HFFc6 (cell line): ENCODE measurements at regions not wholly inside any gene's neighbourhood (a gene's known extent, or its start where the extent isn't known, plus 50 kb on each side); places are given as distances from the start of the nearest gene placed in this dataset.

ENCODE experiments used
- DNase-seq: peaks from one replicate; pipeline ENCODE4 v3.0.0-alpha.2; 2018
- H3K27ac Mint-ChIP-seq: 2 replicates; pipeline ENCODE4 v1.8.0; 2020; ENCODE audit warnings: mild to moderate bottlenecking, mixed read lengths
- H3K27me3 Mint-ChIP-seq: 2 replicates; pipeline ENCODE4 v1.8.0; 2021; ENCODE audit warnings: mild to moderate bottlenecking, moderate library complexity, mixed read lengths; ENCODE audit not compliant: insufficient read depth
- H3K36me3 Mint-ChIP-seq: 2 replicates; pipeline ENCODE4 v1.8.0; 2021; ENCODE audit warnings: low read depth, mixed read lengths
- H3K4me1 Mint-ChIP-seq: 2 replicates; pipeline ENCODE4 v1.8.0; 2020; ENCODE audit warnings: low read depth, mixed read lengths
- H3K4me3 Mint-ChIP-seq: 2 replicates; pipeline ENCODE4 v1.8.0; 2020; ENCODE audit warnings: mild to moderate bottlenecking, moderate library complexity, mixed read lengths
- H3K9me3 Mint-ChIP-seq: 2 replicates; pipeline ENCODE4 v1.8.0; 2020; ENCODE audit warnings: mild to moderate bottlenecking, mixed read lengths
- TF ChIP-seq, protein P1 (sequence below): fragments of 200-600 bp; sonication (generic); IDR thresholded peaks from 2 replicates; pipeline ENCODE4 v1.5.0; 2021; ENCODE audit warnings: antibody characterized with exemption, mild to moderate bottlenecking

DNA sequence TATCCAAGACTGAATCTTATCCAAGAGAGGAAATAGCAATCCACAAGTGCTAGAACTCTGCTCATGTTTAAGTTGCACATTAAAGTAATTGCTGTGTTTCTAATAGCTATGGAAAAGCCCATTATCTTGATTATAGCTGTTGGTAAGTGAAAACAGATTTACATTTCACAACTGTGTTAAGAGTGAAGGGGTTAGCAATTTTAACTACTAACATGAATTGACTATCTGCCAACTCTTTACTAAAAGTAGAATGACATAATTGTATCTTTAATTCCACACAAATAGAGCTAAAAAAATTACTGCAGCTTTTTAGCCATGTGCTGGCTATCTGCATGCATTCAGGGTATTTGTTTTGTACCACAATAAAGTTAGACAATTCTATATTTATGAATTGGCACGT is 277.9 kb upstream of the IRAK1BP1 start:
- H3K27me3 Mint-ChIP-seq = no peaks in the 10 kb centered on the region
- H3K36me3 Mint-ChIP-seq = peaks cover 5% of the 10 kb centered on the region
- TF ChIP-seq, protein P1, sequence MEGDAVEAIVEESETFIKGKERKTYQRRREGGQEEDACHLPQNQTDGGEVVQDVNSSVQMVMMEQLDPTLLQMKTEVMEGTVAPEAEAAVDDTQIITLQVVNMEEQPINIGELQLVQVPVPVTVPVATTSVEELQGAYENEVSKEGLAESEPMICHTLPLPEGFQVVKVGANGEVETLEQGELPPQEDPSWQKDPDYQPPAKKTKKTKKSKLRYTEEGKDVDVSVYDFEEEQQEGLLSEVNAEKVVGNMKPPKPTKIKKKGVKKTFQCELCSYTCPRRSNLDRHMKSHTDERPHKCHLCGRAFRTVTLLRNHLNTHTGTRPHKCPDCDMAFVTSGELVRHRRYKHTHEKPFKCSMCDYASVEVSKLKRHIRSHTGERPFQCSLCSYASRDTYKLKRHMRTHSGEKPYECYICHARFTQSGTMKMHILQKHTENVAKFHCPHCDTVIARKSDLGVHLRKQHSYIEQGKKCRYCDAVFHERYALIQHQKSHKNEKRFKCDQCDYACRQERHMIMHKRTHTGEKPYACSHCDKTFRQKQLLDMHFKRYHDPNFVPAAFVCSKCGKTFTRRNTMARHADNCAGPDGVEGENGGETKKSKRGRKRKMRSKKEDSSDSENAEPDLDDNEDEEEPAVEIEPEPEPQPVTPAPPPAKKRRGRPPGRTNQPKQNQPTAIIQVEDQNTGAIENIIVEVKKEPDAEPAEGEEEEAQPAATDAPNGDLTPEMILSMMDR = no peak
- DNase-seq = no peak
- no peaks in the 10 kb centered on the region for H3K9me3 Mint-ChIP-seq
- no peak overlapping the region for H3K4me3 Mint-ChIP-seq
- peaks cover 7% of the 10 kb centered on the region for H3K4me1 Mint-ChIP-seq
- no peak overlapping the region for H3K27ac Mint-ChIP-seq

DNA sequence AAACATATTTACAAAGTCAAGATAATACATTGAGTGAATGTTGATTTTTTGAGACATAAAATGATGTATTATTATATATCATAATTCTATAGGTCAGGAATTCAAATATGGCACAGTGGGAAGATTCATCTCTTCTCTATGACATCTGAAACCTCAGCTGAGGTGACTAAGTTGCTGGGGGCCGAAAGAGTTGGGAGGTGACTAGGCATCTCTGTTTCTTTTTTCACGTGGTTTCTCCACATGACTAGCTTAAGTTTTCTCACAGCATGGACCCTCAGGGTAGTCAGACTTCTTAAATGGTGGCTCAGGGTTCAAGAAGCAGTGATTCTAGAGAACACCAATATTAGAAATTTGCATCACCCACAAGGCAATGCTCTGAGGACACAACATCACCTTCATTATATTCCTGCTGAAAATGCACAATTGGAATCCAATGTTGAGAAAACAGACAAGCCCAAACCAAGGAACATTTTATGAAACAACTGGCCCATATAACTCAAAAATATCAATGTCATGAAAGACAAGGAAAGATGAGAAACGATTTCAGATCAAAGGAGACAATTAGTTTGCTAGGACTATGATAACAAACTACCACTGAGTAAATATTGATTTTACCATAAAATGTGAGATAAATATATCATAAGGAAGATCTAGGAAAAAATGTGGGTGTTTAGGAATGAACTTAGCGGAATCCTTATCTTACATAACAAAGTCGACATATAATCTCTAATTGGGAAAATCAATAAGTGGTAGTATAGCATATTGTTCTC is 273.3 kb upstream of the IRAK1BP1 start:
- Mint-ChIP-seq H3K4me3 (no peak overlapping the region), H3K27me3 (no peaks in the 10 kb centered on the region), H3K27ac (no peak overlapping the region), H3K4me1 (peaks cover 46% of the 10 kb centered on the region), H3K9me3 (no peaks in the 10 kb centered on the region), H3K36me3 (peaks cover 6% of the 10 kb centered on the region)
- TF ChIP-seq, protein P1 = no peak
- no peak for DNase-seq

DNA sequence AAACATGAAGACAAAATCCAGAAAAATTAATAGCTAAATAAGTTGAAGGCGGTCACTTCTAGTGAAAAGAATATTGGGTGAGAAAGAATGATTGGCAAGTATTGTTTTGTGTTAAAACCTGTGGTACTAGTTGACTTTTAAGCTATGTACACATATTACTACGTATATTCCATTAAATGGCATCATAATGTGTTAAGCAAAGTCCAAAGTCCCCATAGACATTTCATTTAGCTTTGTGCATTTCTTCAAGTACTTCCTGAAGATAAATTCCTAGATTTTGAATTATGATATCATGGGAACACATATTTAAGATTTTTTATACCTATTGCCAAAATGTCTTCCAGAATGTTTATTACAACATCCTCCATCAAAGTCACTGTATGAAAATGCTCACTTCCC is 272.7 kb upstream of the IRAK1BP1 start:
- no peak for DNase-seq
- Mint-ChIP-seq H3K4me1 (peaks cover 51% of the 10 kb centered on the region), H3K27me3 (no peaks in the 10 kb centered on the region), H3K9me3 (no peaks in the 10 kb centered on the region), H3K27ac (no peak overlapping the region), H3K36me3 (peaks cover 6% of the 10 kb centered on the region), H3K4me3 (no peak overlapping the region)
- TF ChIP-seq, protein P1 = no peak

DNA sequence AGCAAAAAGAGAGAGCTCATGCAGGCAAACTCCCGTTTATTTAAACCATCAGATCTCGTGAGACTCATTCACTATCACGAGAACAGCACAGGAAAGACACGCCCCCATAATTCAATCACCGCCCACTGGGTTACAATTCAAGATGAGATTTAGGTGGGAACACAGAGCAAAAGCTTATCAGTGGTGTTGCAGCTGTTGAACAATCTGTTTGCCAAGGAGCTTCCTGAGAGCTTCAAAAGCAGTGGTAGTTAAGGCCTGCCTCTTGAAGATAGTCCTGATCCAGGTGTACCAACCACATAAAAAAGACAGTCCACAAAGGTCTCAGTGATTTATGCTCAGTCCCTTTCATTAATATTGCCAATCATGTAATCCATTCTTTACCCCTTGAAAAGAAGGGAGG is 269.4 kb upstream of the IRAK1BP1 start:
- no peak overlapping the region for H3K4me3 Mint-ChIP-seq
- TF ChIP-seq, protein P1 = no peak
- no peaks in the 10 kb centered on the region for H3K27me3 Mint-ChIP-seq
- DNase-seq = no peak
- H3K9me3 Mint-ChIP-seq = no peaks in the 10 kb centered on the region
- peaks cover 19% of the 10 kb centered on the region for H3K36me3 Mint-ChIP-seq
- peaks cover 78% of the 10 kb centered on the region for H3K4me1 Mint-ChIP-seq
- peak overlapping the region; percentile 77 for H3K27ac Mint-ChIP-seq

DNA sequence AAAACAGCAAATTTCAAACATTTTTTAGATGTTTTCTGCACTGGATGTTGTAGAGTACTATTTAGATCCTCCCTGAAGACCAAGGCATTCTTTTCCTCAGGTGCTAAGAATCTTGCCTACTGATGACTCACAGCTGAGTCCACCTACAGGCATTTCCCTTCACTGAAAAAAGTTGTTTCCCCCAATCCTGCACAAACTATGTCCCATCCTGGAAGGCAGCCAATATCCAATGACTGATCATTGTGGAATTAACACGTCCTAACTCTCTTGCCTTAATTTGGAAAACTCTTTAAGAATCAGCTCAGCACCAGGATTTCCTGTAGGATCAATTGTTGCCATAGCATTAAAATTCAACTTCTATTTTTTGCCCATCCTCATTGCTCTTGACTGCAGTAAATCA is 268.4 kb upstream of the IRAK1BP1 start:
- TF ChIP-seq, protein P1 = no peak
- Mint-ChIP-seq H3K27ac (peak overlapping the region; percentile 82), H3K27me3 (no peaks in the 10 kb centered on the region), H3K9me3 (no peaks in the 10 kb centered on the region), H3K36me3 (peaks cover 19% of the 10 kb centered on the region), H3K4me1 (peaks cover 83% of the 10 kb centered on the region), H3K4me3 (peak overlapping the region; percentile 29)
- DNase-seq = peak; percentile 95
